Lung (tissue), 11 donors: ENCODE measurements at regions not wholly inside any gene's neighbourhood (a gene's known extent, or its start where the extent isn't known, plus 50 kb on each side); places are given as distances from the start of the nearest gene placed in this dataset.
A peak's percentile ranks its signal among the peaks of the same experiment; 100 is the strongest.

ENCODE experiments used
- ATAC-seq: fragments of 200-7000 bp; cut with Tn5 transposase; one replicate; pipeline ENCODE4 v1.9.1; 2020; ENCODE audit warnings: moderate number of reproducible peaks; ENCODE audit not compliant: insufficient read depth, low FRiP score
- DNase-seq, 3 donors: peaks; one replicate each; pipeline ENCODE4 v3.0.0-alpha.2; 2013 to 2017
- H3K27ac ChIP-seq, 2 donors: one replicate each; pipeline ENCODE4 v1.5.1; 2013; ENCODE audit warnings: mild to moderate bottlenecking in 2 of 2, moderate library complexity in 2 of 2, control low read depth in 1 of 2, inconsistent platforms in 1 of 2, low read depth in 1 of 2, low read length in 1 of 2
- H3K27me3 ChIP-seq, 3 donors: one replicate each; pipeline ENCODE4 v1.5.1; 2013; ENCODE audit warnings: low read length in 2 of 3; ENCODE audit not compliant: control insufficient read depth in 3 of 3, insufficient read depth in 3 of 3
- H3K36me3 ChIP-seq, 4 donors: one replicate each; pipeline ENCODE4 v1.5.1; 2013; ENCODE audit warnings: low read length in 4 of 4, mild to moderate bottlenecking in 1 of 4, moderate library complexity in 1 of 4; ENCODE audit not compliant: control insufficient read depth in 4 of 4, insufficient read depth in 4 of 4
- H3K4me1 ChIP-seq, 5 donors: one replicate each; pipeline ENCODE4 v1.5.1; 2013; ENCODE audit warnings: low read length in 5 of 5, mild to moderate bottlenecking in 2 of 5, moderate library complexity in 1 of 5; ENCODE audit not compliant: control insufficient read depth in 5 of 5, insufficient read depth in 5 of 5
- H3K4me3 ChIP-seq: one replicate; pipeline ENCODE4 v1.5.1; 2013; ENCODE audit warnings: mild to moderate bottlenecking, control low read depth, moderate library complexity
- H3K9ac ChIP-seq, 2 donors: one replicate each; pipeline ENCODE4 v1.5.1; 2013; ENCODE audit warnings: low read length in 2 of 2, control low read depth in 1 of 2; ENCODE audit not compliant: insufficient read depth in 1 of 2
- H3K9me3 ChIP-seq, 4 donors: one replicate each; pipeline ENCODE4 v1.5.1; 2013; ENCODE audit warnings: low read length in 3 of 4, mild to moderate bottlenecking in 1 of 4, moderate library complexity in 1 of 4; ENCODE audit not compliant: control insufficient read depth in 4 of 4, insufficient read depth in 3 of 4
- WGBS, 2 donors: extraction: QIAGEN DNeasy Blood & Tissue Kit; methylation state at CpG; one replicate each; pipeline ENCODE4 v1.1.7; 2013; 5-methylcytosine and 5-hydroxymethylcytosine counted together
- TF ChIP-seq, protein P1 (sequence below): IDR thresholded peaks from 2 replicates; pipeline ENCODE4 v1.5.1; 2012; ENCODE audit warnings: mild to moderate bottlenecking; ENCODE audit errors: control extremely low read depth, extremely low read depth
- donor health status: control.
- donor health status: control.
- donor health status: Bipolar disorder and iron deficiency.
- donor health status: healthy.
- donor health status: DM: yes; HTN: yes; CAD: no.

DNA sequence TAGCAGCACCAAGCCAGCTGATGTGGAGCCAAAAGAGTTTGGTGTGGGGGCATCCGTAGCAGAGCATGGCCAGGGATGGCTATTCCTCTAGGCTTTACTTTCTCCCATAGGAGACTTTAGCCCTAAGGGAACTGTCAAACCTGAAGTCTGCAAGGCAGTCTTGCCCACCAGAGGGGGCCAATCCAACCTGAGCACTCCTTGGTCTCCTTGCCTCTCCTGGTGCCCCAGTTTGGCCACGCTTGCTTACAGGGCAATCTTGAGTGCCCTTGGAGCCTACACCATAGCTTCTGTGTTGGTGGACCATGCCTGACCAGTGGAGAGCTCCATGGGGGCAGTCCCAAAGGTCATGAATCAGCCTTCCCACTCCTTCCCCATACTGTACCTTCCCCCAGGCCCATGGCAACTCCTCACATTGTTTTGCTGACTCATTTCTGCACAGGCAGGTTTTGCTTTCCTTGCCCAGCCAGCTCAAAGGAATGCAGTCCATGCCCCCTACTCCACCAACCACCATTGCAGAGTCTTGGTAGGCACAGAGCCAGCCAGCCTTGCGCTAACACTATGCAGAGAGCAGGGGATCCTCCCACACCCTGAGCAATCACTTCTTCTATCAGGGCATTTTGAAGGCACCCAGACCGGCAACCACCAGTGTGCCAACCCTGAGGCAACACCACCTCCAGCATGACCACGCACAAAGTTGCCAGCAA, 1421.2 kb upstream of the RAG2 start:
- TF ChIP-seq, protein P1, sequence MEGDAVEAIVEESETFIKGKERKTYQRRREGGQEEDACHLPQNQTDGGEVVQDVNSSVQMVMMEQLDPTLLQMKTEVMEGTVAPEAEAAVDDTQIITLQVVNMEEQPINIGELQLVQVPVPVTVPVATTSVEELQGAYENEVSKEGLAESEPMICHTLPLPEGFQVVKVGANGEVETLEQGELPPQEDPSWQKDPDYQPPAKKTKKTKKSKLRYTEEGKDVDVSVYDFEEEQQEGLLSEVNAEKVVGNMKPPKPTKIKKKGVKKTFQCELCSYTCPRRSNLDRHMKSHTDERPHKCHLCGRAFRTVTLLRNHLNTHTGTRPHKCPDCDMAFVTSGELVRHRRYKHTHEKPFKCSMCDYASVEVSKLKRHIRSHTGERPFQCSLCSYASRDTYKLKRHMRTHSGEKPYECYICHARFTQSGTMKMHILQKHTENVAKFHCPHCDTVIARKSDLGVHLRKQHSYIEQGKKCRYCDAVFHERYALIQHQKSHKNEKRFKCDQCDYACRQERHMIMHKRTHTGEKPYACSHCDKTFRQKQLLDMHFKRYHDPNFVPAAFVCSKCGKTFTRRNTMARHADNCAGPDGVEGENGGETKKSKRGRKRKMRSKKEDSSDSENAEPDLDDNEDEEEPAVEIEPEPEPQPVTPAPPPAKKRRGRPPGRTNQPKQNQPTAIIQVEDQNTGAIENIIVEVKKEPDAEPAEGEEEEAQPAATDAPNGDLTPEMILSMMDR: no peak
- no peak for ATAC-seq
- H3K27ac ChIP-seq: no peak overlapping the region
- no peak overlapping the region for H3K4me3 ChIP-seq
- H3K36me3 ChIP-seq: no peaks in the 10 kb centered on the region
- 84 to 86% methylated on average over 5 of the region's 5 CpGs for WGBS, 2 donors
- DNase-seq: no peak
- H3K27me3 ChIP-seq: no peaks in the 10 kb centered on the region
- H3K9me3 ChIP-seq: peaks cover 0 to 6% (median 2%) of the 10 kb centered on the region in 4 donors
- no peak overlapping the region for H3K9ac ChIP-seq
- no peaks in the 10 kb centered on the region for H3K4me1 ChIP-seq

DNA sequence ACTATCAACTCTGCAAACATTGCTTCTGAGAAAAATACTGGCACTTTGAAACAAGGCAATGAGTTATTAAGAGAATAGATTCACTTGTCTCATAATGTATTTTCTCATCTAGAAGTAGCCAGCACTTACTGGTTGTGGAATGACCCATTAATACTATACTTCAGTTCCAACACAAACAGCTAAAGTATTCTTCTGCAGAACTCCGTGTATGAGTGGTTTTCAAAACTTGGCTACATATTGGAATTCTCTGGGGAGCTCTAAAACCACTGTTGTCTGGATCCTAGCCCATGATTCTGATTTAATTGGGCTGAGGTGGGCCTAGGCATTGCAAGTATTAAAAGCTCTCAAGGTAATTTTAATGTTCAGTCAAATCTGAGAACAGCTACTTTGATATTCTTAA, 1416.4 kb upstream of the RAG2 start:
- DNase-seq (peak in 2 of 3 donors; percentile 14 to 65), ATAC-seq (peak; percentile 34)

GRCh38 chr11:38013157-38013556, 1415.1 kb upstream of the RAG2 start:
- DNase-seq (no peak), ATAC-seq (no peak)
- 88 to 94% methylated on average over 8 of the region's 8 CpGs for WGBS, 2 donors
- H3K9ac ChIP-seq: no peak overlapping the region
- TF ChIP-seq, protein P1: no peak
- no peaks in the 10 kb centered on the region for H3K4me1 ChIP-seq
- no peaks in the 10 kb centered on the region for H3K27me3 ChIP-seq
- H3K27ac ChIP-seq: no peak overlapping the region
- no peak overlapping the region for H3K4me3 ChIP-seq
- H3K36me3 ChIP-seq: no peaks in the 10 kb centered on the region
- H3K9me3 ChIP-seq: peaks cover 0 to 4% (median 0%) of the 10 kb centered on the region in 4 donors

More for the DNA sequence above, 1416.4 kb upstream of the RAG2 start:
- TF ChIP-seq, protein P1: no peak
- Histone ChIP-seq H3K36me3 (no peaks in the 10 kb centered on the region), H3K27me3 (no peaks in the 10 kb centered on the region), H3K27ac (no peak overlapping the region), H3K4me1 (no peaks in the 10 kb centered on the region), H3K4me3 (no peak overlapping the region), H3K9me3 (peaks cover 0 to 4% (median 2%) of the 10 kb centered on the region in 4 donors), H3K9ac (no peak overlapping the region)
- 39 to 56% methylated on average over 1 of the region's 1 CpG for WGBS, 2 donors

DNA sequence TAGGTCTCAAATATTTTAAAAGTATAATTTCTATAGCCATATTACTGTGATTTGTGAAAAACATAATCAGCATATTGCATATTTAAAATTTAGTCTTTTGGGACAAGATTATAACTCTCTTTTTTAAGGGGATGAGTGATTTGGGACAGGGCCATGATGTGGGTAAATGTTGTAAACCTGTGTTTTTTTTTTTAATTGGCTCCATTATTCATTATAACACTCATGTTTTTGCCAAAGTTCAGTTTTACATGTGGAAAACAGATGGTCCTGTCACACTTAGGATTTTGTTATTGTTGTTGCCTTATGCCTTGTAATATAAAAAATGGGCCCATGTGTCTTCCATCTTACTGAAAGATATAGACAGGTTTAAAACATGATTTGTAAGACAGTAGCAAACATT, 1413.5 kb upstream of the RAG2 start:
- DNase-seq (no peak), ATAC-seq (no peak)
- H3K9ac ChIP-seq: no peak overlapping the region
- H3K27me3 ChIP-seq: no peaks in the 10 kb centered on the region
- H3K27ac ChIP-seq: no peak overlapping the region
- H3K4me3 ChIP-seq: no peak overlapping the region
- H3K9me3 ChIP-seq: peaks cover 0 to 4% (median 0%) of the 10 kb centered on the region in 4 donors
- H3K4me1 ChIP-seq: no peaks in the 10 kb centered on the region
- TF ChIP-seq, protein P1: no peak
- no peaks in the 10 kb centered on the region for H3K36me3 ChIP-seq
